Smooth muscle cell of the brain vasculature (primary cell): ENCODE measurements at regions not wholly inside any gene's neighbourhood (a gene's known extent, or its start where the extent isn't known, plus 50 kb on each side); places are given as distances from the start of the nearest gene placed in this dataset.

Experiments used
- DNase-seq: peaks from one replicate; pipeline ENCODE4 v3.0.0-alpha.2; 2012; ENCODE audit warnings: low read depth, low spot score

DNA sequence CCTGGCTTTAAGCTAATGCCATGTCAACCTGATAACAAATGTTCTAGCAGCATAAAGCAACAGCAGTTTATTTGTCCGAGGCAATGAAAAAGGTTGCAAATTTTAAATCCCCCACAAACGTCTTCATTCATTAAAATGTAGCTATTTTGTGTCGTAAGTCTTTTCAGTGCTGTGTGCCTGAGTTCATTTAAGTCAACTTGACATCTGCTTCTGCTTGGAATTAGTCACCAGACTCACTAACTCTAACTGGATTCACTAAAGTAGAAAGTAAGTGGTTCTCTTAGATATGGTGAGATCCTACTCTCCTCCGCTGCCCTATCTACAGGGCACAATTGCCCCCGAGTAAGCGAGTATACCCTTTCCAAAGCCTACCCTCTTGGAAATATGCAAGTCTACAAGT lies 118.4 kb upstream of the CHRM3 start:
- DNase-seq = no peak

GRCh38 chr1:239263801-239264200 lies 122.6 kb upstream of the CHRM3 start:
- DNase-seq = no peak

DNA sequence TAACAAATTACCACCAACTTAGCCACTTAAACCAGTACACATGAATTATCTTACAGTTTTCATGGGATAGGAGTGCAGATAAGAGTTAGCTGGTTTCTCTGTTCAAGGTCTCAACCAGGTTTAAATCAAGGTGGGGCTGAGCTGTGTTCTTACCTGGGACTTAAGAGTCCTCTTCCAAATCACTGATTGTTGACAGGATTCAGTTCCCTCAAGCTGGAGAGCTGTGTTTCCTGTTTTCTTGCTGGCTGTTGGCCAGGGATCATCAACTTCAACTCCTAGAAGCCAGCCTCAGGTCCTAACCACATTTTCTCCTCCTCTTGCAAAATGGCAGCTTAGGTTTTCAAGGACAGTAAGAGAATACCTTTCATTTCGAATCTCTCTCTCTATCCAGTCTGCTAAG lies 123.8 kb upstream of the CHRM3 start:
- no peak for DNase-seq

DNA sequence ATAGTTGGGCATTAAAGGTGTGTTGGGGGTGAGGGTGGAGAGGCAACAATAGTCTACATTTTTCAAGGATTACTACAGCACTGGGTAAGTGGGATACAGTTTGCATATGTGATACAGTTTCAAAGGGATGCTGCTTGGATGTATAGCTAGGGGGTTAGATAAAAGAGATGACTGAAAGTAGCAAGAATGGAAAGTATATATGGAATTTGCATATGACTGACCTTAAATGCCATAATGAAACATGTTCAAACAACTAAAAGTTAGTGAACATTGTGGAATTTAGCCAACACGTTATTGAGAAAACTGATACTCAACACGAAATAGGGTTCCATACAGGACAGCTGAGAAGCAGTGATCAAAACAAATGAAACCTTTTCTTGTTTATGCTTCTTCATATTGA lies 124.8 kb upstream of the CHRM3 start:
- no peak for DNase-seq

DNA sequence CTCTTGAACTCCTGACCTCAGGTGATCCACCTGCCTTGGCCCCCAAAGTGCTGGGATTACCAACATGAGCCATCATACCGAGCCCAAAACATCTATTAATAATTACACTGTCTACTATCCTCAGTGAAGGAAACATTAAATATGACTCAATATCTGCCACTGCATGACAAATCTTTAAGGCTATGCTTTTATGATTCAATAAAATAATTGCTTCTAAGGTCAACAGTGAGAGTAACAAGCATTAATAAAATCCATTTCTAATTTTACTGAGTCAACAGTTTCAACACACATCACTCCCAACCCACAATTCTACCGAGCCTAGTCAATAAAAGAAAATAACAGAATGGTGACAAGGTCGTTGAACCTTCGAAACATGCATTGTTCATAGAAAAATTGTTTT lies 125.5 kb upstream of the CHRM3 start:
- no peak for DNase-seq

GRCh38 chr1:239255628-239256160 lies 130.7 kb upstream of the CHRM3 start:
- no peak for DNase-seq

DNA sequence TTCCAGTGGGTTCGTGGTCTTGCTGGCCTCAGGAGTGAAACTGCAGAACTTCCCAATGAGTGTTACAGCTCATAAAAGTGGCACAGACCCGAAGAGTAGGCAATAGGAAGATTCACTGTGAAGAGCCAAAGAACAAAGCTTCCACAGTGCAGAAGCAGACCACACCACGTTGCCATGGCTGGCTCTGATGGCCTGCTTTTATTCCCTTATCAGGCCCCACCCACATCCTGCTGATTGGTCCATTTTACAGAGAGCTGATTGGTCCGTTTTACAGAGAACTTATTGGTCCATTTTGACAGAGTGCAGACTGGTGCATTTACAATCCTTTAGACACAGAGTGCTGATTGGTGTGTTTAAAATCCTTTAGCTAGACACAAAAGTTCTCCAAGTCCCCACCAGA lies 131.4 kb upstream of the CHRM3 start:
- no peak for DNase-seq

GRCh38 chr1:239253032-239253431 lies 133.3 kb upstream of the CHRM3 start:
- no peak for DNase-seq

DNA sequence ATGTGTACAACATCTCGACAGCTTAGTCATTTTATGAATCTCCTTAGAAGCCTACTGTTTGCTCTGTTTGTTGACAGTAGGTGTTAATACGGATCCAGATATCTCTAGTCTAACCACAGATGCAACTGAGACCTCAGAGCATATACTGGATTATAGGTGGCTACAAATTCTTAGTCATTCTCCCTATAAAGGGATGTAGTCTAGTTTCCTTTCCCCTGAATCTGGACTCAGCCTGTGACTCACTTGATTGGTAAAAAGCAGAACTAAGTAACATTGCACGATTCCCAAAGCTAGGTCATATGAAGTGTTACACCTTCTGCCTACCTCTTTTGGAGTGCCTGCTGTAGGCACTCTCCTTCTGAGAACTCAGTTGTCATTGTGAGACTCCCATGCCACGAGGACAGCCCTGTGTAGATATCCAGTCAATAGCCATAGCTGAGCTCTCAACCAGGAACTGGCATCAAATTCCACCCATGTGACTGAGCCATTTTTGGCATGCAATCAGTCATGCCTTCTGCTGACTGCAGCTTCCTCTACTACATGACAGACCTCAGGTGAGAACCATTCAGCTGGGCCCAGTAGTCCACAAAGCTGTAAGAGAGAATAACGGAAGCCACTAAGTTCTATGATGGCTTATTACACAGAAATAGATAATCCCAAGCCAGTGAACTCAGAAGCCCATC lies 135.9 kb upstream of the CHRM3 start:
- no peak for DNase-seq

- no peak for DNase-seq
Observed at GRCh38 chr1:239247285-239247684, 139.1 kb upstream of the CHRM3 start.

- DNase-seq = no peak
Observed at GRCh38 chr1:239244084-239244483, 142.3 kb upstream of the CHRM3 start.

- DNase-seq = no peak
Observed at GRCh38 chr1:239243006-239243405, 143.4 kb upstream of the CHRM3 start.

DNA sequence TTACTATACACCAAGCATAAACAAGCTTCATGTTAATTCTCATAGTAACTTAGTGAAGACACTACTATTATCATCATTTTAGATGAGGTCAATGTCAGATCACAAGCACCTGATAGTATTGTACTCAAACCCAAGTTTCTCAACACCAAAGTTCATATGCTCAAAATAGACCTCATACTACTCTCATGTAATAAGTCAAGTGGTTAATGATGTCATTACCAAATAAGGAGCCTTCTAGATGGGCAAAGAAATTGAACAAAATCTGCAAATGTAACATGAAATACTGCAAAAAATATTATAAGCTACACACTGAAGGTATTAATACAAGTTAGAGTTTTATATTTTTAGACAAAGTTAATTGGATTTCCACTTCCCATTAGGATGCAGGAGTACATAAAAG lies 144.0 kb upstream of the CHRM3 start:
- no peak for DNase-seq

GRCh38 chr1:239240736-239241135 lies 145.6 kb upstream of the CHRM3 start:
- DNase-seq = no peak

DNA sequence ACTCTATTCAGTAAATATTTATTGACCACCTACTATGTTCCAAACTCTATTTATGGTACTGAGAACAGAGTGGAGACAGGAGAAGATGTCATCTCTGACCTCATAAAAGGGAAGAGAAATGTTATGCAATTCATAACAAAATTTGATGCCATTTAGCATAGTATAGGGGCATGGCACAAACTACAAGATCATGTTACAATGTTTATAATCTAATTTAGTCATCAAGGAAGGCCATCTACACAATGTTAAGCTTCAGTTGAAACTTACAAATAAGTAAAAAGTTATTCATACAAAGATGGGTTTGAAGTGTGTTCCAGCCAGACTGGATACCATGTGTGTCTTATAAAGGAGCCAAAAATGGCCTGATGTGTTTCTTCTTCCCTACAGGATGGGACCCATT lies 146.8 kb upstream of the CHRM3 start:
- DNase-seq = no peak

DNA sequence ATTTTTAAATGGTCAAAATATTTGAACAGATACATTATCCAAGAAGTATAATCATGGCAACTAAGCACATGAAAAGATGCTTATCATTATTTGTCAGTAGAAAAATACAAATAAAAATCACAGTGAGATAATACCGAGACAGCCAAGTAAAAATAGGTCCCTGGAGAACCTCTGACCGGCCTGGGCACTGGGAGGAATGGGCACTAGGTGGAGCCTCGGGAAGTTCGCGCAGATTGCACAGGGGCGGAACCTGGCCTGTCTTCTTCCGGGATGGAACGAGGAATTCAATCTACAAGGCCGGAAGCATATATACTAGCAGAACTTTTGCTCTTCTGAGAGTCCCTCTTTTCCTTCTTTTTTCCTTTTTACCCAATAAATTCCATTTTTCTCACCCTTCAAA lies 148.5 kb upstream of the CHRM3 start:
- DNase-seq = no peak

DNA sequence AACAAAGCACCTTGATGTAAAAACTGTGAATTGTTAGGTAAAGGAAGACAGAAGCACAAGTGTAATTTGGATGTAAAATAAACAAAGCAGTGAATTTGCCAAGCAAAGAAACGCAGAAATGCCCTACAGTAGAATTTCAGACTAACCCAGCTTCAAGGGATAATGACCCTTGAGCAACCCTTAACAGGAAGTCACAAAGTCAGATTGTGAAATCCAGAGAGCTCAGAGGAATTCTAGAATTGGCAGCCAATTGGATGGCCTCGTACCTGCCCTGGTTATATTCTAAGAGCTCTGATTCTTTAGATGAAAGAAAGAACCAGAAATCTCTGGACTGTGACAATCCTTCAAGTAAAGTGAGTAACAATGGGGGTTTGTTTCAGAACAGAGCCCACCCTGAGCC lies 152.7 kb upstream of the CHRM3 start:
- DNase-seq = no peak

DNA sequence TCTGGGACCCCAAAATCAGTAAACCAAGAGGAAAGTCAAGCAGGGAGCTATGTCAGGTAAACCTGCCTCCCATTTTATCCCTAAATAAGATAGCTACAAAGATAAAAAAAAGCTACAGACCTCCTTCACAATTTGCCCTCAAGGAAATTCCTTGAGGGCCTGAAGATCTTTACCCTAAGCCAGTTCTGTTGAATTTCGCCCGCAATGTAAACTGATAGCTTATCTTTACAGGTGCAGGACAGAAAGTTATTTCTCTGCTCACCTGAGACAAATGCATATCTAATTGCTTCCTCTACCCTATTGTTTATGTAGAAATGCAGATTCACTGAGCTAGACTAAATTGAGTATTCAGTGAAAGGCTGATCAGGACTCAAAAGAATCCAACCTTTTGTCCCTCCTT lies 153.4 kb upstream of the CHRM3 start:
- no peak for DNase-seq

- no peak for DNase-seq
Observed at GRCh38 chr1:239228451-239228850, 157.9 kb upstream of the CHRM3 start.

- no peak for DNase-seq
Observed at GRCh38 chr1:239225396-239225795, 161.0 kb upstream of the CHRM3 start.

- DNase-seq = no peak
Observed at GRCh38 chr1:239224100-239224499, 162.3 kb upstream of the CHRM3 start.

- DNase-seq = no peak
Observed at GRCh38 chr1:239222999-239223398, 163.4 kb upstream of the CHRM3 start.

DNA sequence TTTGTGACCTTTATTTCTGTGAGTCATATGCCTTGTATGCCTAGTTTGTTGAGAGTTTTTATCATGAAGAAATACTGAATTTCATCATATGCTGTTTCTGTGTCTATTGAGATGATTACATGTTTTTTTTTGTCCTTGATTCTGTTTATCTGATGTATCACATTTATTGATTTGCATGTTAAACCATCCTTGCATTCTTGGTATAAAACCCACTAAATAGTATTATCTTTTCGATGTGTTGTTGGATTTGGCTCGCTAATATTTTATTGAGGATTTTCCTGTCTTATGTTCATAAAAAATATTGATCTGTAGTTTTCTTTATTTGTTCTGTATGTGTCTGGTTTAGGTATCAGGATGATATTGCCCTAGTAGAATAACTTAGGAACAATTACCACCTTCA lies 164.7 kb upstream of the CHRM3 start:
- no peak for DNase-seq

DNA sequence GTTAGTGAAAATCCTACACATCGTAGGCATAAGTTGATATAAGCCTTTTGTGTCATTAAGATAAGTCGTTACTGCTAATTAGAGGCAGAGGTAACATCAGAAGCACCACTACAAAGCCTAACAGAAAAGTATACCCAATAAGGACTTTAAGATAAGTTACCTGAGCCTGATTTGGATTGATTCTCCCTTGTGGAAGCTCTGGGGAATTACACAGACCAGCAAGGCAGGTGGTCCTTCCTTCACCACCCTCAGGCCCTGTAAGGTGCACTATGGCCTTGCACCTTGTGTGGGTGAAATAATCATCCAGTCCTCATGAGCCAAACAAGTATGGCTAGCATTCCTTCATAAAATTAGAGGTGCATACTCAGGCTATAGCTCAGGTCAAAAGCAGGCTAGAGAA lies 166.7 kb upstream of the CHRM3 start:
- DNase-seq = no peak
